Natural killer cell (primary cell): ENCODE measurements at regions not wholly inside any gene's neighbourhood (a gene's known extent, or its start where the extent isn't known, plus 50 kb on each side); places are given as distances from the start of the nearest gene placed in this dataset.

Source experiments
- ATAC-seq, 3 donors: fragments of 150-1000 bp in 2 of 3; fragments of 200-7000 bp in 1 of 3; cut with Tn5 transposase; 1 replicate in 1 of 3; 2 replicates in 2 of 3; pipeline ENCODE4 v1.10.0; 2021; ENCODE audit warnings: mild to moderate bottlenecking in 2 of 3, moderate library complexity in 2 of 3
- DNase-seq, 2 donors: peaks; one replicate each; pipeline versions ENCODE4 v3.0.0 to v3.0.0-alpha.2; 2013 to 2021; ENCODE audit warnings: mixed read lengths in 1 of 2
- H3K27ac ChIP-seq: one replicate; pipeline ENCODE4 v1.5.1; 2013; ENCODE audit warnings: mild to moderate bottlenecking, low read length
- H3K27me3 ChIP-seq: one replicate; pipeline ENCODE4 v1.6.1; 2013; ENCODE audit warnings: low read length; ENCODE audit not compliant: control insufficient read depth, insufficient read depth
- H3K36me3 ChIP-seq: one replicate; pipeline ENCODE4 v1.6.1; 2013; ENCODE audit warnings: low read length; ENCODE audit not compliant: control insufficient read depth, insufficient read depth
- H3K4me1 ChIP-seq: one replicate; pipeline ENCODE4 v1.6.1; 2013; ENCODE audit warnings: low read length; ENCODE audit not compliant: control insufficient read depth, insufficient read depth
- H3K4me3 ChIP-seq: one replicate; pipeline ENCODE4 v1.5.1; 2013; ENCODE audit warnings: low read length
- H3K9me3 ChIP-seq: one replicate; pipeline ENCODE4 v1.6.1; 2013; ENCODE audit warnings: low read length; ENCODE audit not compliant: control insufficient read depth, insufficient read depth
- H3K27ac Mint-ChIP-seq, 2 donors: one replicate each; pipeline ENCODE4 v1.8.0; 2022; ENCODE audit warnings: mild to moderate bottlenecking in 2 of 2, mixed read lengths in 2 of 2, moderate library complexity in 1 of 2
- H3K27me3 Mint-ChIP-seq, 2 donors: one replicate each; pipeline ENCODE4 v1.8.0; 2022; ENCODE audit warnings: low read depth in 2 of 2, mixed read lengths in 2 of 2
- H3K36me3 Mint-ChIP-seq: one replicate; pipeline ENCODE4 v1.8.0; 2022; ENCODE audit warnings: mixed read lengths
- H3K4me1 Mint-ChIP-seq, 2 donors: one replicate each; pipeline ENCODE4 v1.8.0; 2022; ENCODE audit warnings: mixed read lengths in 2 of 2
- H3K4me3 Mint-ChIP-seq: one replicate; pipeline ENCODE4 v1.8.0; 2022; ENCODE audit warnings: mild to moderate bottlenecking, moderate library complexity, mixed read lengths
- H3K9me3 Mint-ChIP-seq, 2 donors: one replicate each; pipeline ENCODE4 v1.8.0; 2022; ENCODE audit warnings: mixed read lengths in 2 of 2
- CTCF ChIP-seq: fragments of 200-600 bp; IDR thresholded peaks from one replicate; pipeline ENCODE4 v1.8.0; 2022; ENCODE audit warnings: antibody characterized with exemption
- WGBS: methylation state at CpG from one replicate; pipeline ENCODE4 v1.1.7; 2013; ENCODE audit warnings: missing lambda C conversion rate; ENCODE audit not compliant: insufficient coverage; 5-methylcytosine and 5-hydroxymethylcytosine counted together
- intact Hi-C: fragments of 100-400 bp; cut with micrococcal nuclease; formaldehyde crosslinking; loops from one replicate; pipeline ENCODE4 v1.14.2; 2022

GRCh38 chr6:137417396-137417795 lies 76.8 kb downstream of the OLIG3 start:
- Mint-ChIP-seq H3K4me1 (peaks cover 20 to 21% of the 10 kb centered on the region in 2 donors), H3K27ac (no peak overlapping the region)

GRCh38 chr6:137416376-137417109 lies 77.7 kb downstream of the OLIG3 start:
- DNase-seq (no peak), ATAC-seq (no peak)
- intact Hi-C loops = no loop called here
- H3K27me3 ChIP-seq = no peaks in the 10 kb centered on the region
- no peak overlapping the region for H3K27ac ChIP-seq
- H3K4me3 ChIP-seq = no peak overlapping the region
- Mint-ChIP-seq H3K4me3 (peak overlapping the region; percentile 6), H3K27ac (peak overlapping the region in 1 of 2 donors; percentile 94), H3K36me3 (no peaks in the 10 kb centered on the region), H3K9me3 (no peaks in the 10 kb centered on the region), H3K4me1 (peaks cover 20 to 21% of the 10 kb centered on the region in 2 donors), H3K27me3 (no peaks in the 10 kb centered on the region)
- 89% methylated on average over 9 of the region's 9 CpGs for WGBS
- no peaks in the 10 kb centered on the region for H3K9me3 ChIP-seq
- peaks cover 16% of the 10 kb centered on the region for H3K4me1 ChIP-seq
- no peak for TF ChIP-seq CTCF
- no peaks in the 10 kb centered on the region for H3K36me3 ChIP-seq

More at GRCh38 chr6:137417396-137417795, 76.8 kb downstream of the OLIG3 start:
- no peak overlapping the region for H3K4me3 ChIP-seq
- Mint-ChIP-seq H3K9me3 (no peaks in the 10 kb centered on the region), H3K36me3 (no peaks in the 10 kb centered on the region), H3K27me3 (no peaks in the 10 kb centered on the region), H3K4me3 (no peak overlapping the region)
- H3K27me3 ChIP-seq = no peaks in the 10 kb centered on the region
- H3K9me3 ChIP-seq = no peaks in the 10 kb centered on the region
- no peaks in the 10 kb centered on the region for H3K36me3 ChIP-seq
- ATAC-seq (no peak), DNase-seq (no peak)
- H3K27ac ChIP-seq = no peak overlapping the region
- TF ChIP-seq CTCF = no peak
- 91% methylated on average over 1 of the region's 2 CpGs for WGBS
- intact Hi-C loops = no loop called here
- peaks cover 16% of the 10 kb centered on the region for H3K4me1 ChIP-seq

- Mint-ChIP-seq H3K27me3 (no peaks in the 10 kb centered on the region), H3K27ac (peak overlapping the region; percentile 94 to 98), H3K9me3 (no peaks in the 10 kb centered on the region), H3K4me3 (peak overlapping the region; percentile 93), H3K4me1 (peaks cover 20 to 21% of the 10 kb centered on the region in 2 donors), H3K36me3 (no peaks in the 10 kb centered on the region)
- 13% methylated on average over 4 of the region's 5 CpGs for WGBS
- DNase-seq (no peak), ATAC-seq (no peak)
- H3K36me3 ChIP-seq = no peaks in the 10 kb centered on the region
- peak; percentile 28 for TF ChIP-seq CTCF
- no peaks in the 10 kb centered on the region for H3K9me3 ChIP-seq
- H3K27me3 ChIP-seq = no peaks in the 10 kb centered on the region
- H3K4me1 ChIP-seq = peaks cover 16% of the 10 kb centered on the region
- H3K4me3 ChIP-seq = no peak overlapping the region
- intact Hi-C loops = loop anchor here (1.0 kb wide), 3 partner anchors 74 to 322 kb away; no protein-coding TSS in a partner anchor
- peak overlapping the region; percentile 87 for H3K27ac ChIP-seq
Measured at GRCh38 chr6:137415834-137416190, 78.4 kb downstream of the OLIG3 start.
